ENCODE measurements at regions not wholly inside any gene's neighbourhood (a gene's known extent, or its start where the extent isn't known, plus 50 kb on each side); places are given as distances from the start of the nearest gene placed in this dataset.

DNA sequence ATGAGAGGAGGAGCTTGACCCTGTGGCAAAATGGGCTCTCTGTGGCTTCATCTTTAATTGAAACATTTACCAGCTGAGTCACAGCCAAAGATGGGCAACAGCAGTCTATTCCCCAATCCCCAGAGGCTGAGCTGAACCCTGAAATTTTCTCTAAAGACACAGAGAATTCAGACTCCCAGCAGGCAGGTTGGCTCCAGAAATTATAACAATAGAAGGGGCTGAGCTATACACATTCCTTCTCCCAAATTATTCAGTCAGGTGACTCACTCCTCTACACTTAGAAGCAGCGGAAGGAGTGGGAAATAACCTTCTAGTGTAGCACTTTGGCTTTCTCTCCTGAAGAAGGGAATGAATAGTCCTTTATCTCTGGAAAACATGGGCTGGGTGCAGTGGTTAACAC is 264.3 kb upstream of the ARHGEF26 start:
- Histone ChIP-seq H3K4me3 (ENCODE audit: control insufficient read depth in 2 of 3, extremely low read depth in 1 of 3, insufficient read depth in 2 of 3, low read depth in 1 of 3, low read length in 3 of 3) (no peak overlapping the region), H3K9ac (ENCODE audit: control insufficient read depth, extremely low read depth, insufficient read depth, low read length) (no peak overlapping the region), H2AFZ (ENCODE audit: control insufficient read depth, low read length) (peak overlapping the region; percentile 23), H3K79me2 (ENCODE audit: control insufficient read depth, insufficient read depth, low read length) (no peaks in the 10 kb centered on the region), H3K9me1 (ENCODE audit: control insufficient read depth, extremely low read depth, insufficient read depth, low read length) (no peaks in the 10 kb centered on the region), H3K36me3 (ENCODE audit: control insufficient read depth in 2 of 2, extremely low read depth in 1 of 2, insufficient read depth in 2 of 2, low read length in 2 of 2) (no peaks in the 10 kb centered on the region), H4K20me1 (ENCODE audit: control insufficient read depth, extremely low read depth, insufficient read depth, low read length) (no peaks in the 10 kb centered on the region), H3K9me3 (ENCODE audit: control insufficient read depth, low read depth, low read length) (no peaks in the 10 kb centered on the region), H3K4me1 (ENCODE audit: control insufficient read depth, extremely low read depth, insufficient read depth, low read length) (no peaks in the 10 kb centered on the region), H3K27ac (ENCODE audit: control insufficient read depth, insufficient read depth, low read length) (no peak overlapping the region), H3K4me2 (ENCODE audit: control insufficient read depth, extremely low read depth, insufficient read depth, low read depth, low read length) (no peak overlapping the region), H3K27me3 (ENCODE audit: control insufficient read depth, extremely low read depth, insufficient read depth, low read length) (no peaks in the 10 kb centered on the region)
- FAIRE-seq, result no peak
- peak; percentile 11 for DNase-seq (ENCODE audit: low read depth, low spot score)
- no peak for TF ChIP-seq EZH2 (IDR thresholded peaks at IDR 0.05; ENCODE audit: low read length)
- TF ChIP-seq, protein P1, sequence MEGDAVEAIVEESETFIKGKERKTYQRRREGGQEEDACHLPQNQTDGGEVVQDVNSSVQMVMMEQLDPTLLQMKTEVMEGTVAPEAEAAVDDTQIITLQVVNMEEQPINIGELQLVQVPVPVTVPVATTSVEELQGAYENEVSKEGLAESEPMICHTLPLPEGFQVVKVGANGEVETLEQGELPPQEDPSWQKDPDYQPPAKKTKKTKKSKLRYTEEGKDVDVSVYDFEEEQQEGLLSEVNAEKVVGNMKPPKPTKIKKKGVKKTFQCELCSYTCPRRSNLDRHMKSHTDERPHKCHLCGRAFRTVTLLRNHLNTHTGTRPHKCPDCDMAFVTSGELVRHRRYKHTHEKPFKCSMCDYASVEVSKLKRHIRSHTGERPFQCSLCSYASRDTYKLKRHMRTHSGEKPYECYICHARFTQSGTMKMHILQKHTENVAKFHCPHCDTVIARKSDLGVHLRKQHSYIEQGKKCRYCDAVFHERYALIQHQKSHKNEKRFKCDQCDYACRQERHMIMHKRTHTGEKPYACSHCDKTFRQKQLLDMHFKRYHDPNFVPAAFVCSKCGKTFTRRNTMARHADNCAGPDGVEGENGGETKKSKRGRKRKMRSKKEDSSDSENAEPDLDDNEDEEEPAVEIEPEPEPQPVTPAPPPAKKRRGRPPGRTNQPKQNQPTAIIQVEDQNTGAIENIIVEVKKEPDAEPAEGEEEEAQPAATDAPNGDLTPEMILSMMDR (optimal IDR thresholded peaks at IDR 0.05 in 1 of 3, IDR thresholded peaks at IDR 0.05 in 1 of 3, conservative IDR thresholded peaks at IDR 0.05 in 1 of 3; ENCODE audit: extremely low read depth in 1 of 3, insufficient read depth in 2 of 3, low read length in 3 of 3), result no peak
- dilution Hi-C loops (cut with MboI; ENCODE audit: extremely low pct_ligation_motif_present, low sequenced_read_pairs), result no loop called here

DNA sequence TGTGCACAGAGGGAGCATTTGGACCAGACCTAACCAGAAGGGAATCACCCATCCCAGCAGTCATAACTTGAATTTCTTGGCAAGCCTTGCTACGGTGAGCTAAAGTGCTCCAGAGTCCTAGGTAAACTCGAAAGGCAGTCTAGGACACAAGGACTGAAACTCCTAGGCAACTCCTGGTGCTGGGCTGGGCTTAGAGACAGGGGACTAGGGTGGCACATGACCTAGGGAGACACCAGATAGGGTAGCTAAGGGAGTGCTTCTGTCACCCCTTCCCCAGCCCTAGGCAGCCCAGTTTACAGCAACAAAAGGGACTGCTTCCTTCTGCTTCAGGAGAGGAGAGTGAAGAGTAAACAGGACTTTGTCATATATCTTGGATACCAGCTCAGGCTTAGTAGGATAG is 256.4 kb upstream of the ARHGEF26 start:
- Histone ChIP-seq H3K27me3 (ENCODE audit: control insufficient read depth, extremely low read depth, insufficient read depth, low read length) (no peaks in the 10 kb centered on the region), H3K79me2 (ENCODE audit: control insufficient read depth, insufficient read depth, low read length) (no peaks in the 10 kb centered on the region), H3K9ac (ENCODE audit: control insufficient read depth, extremely low read depth, insufficient read depth, low read length) (no peak overlapping the region), H3K4me3 (ENCODE audit: control insufficient read depth in 2 of 3, extremely low read depth in 1 of 3, insufficient read depth in 2 of 3, low read depth in 1 of 3, low read length in 3 of 3) (no peak overlapping the region), H3K4me2 (ENCODE audit: control insufficient read depth, extremely low read depth, insufficient read depth, low read depth, low read length) (no peak overlapping the region), H2AFZ (ENCODE audit: control insufficient read depth, low read length) (no peak overlapping the region), H3K36me3 (ENCODE audit: control insufficient read depth in 2 of 2, extremely low read depth in 1 of 2, insufficient read depth in 2 of 2, low read length in 2 of 2) (no peaks in the 10 kb centered on the region), H4K20me1 (ENCODE audit: control insufficient read depth, extremely low read depth, insufficient read depth, low read length) (no peaks in the 10 kb centered on the region), H3K9me1 (ENCODE audit: control insufficient read depth, extremely low read depth, insufficient read depth, low read length) (no peaks in the 10 kb centered on the region), H3K4me1 (ENCODE audit: control insufficient read depth, extremely low read depth, insufficient read depth, low read length) (no peaks in the 10 kb centered on the region), H3K27ac (ENCODE audit: control insufficient read depth, insufficient read depth, low read length) (no peak overlapping the region), H3K9me3 (ENCODE audit: control insufficient read depth, low read depth, low read length) (no peaks in the 10 kb centered on the region)
- DNase-seq (ENCODE audit: low read depth, low spot score), result no peak
- dilution Hi-C loops (cut with MboI; ENCODE audit: extremely low pct_ligation_motif_present, low sequenced_read_pairs), result no loop called here
- no peak for FAIRE-seq
- no peak for TF ChIP-seq EZH2 (IDR thresholded peaks at IDR 0.05; ENCODE audit: low read length)
- TF ChIP-seq, protein P1 (optimal IDR thresholded peaks at IDR 0.05 in 1 of 3, IDR thresholded peaks at IDR 0.05 in 1 of 3, conservative IDR thresholded peaks at IDR 0.05 in 1 of 3; ENCODE audit: extremely low read depth in 1 of 3, insufficient read depth in 2 of 3, low read length in 3 of 3), result no peak
